Suppressor macrophage treated with lipopolysaccharide for 1 hour (primary cell): ENCODE measurements at regions not wholly inside any gene's neighbourhood (a gene's known extent, or its start where the extent isn't known, plus 50 kb on each side); places are given as distances from the start of the nearest gene placed in this dataset.

Experiments used
- DNase-seq, 3 donors: peaks; one replicate each; pipeline ENCODE4 v3.0.0-alpha.2; 2020 to 2022

GRCh38 chr11:116129456-116129855, 625.2 kb upstream of the CADM1 start:
- no peak for DNase-seq

- DNase-seq, result no peak
These were observed 622.3 kb upstream of the CADM1 start for GRCh38 chr11:116126562-116126961.

- no peak for DNase-seq
These were observed 620.9 kb upstream of the CADM1 start for GRCh38 chr11:116124922-116125714.

GRCh38 chr11:116123739-116124138, 619.5 kb upstream of the CADM1 start:
- DNase-seq, result no peak

GRCh38 chr11:116122697-116123472, 618.7 kb upstream of the CADM1 start:
- no peak for DNase-seq

- no peak for DNase-seq
These were observed 614.9 kb upstream of the CADM1 start for GRCh38 chr11:116119158-116119557.

GRCh38 chr11:116118138-116118470, 613.9 kb upstream of the CADM1 start:
- DNase-seq, result no peak

GRCh38 chr11:116117331-116118137, 613.3 kb upstream of the CADM1 start:
- DNase-seq, result no peak

- no peak for DNase-seq
These were observed 611.6 kb upstream of the CADM1 start for GRCh38 chr11:116115801-116116200.

- no peak for DNase-seq
These were observed 610.0 kb upstream of the CADM1 start for GRCh38 chr11:116114198-116114651.

- no peak for DNase-seq
These were observed 608.1 kb upstream of the CADM1 start for GRCh38 chr11:116112087-116112935.

GRCh38 chr11:116111546-116111945, 607.3 kb upstream of the CADM1 start:
- DNase-seq, result no peak

- DNase-seq, result no peak
These were observed 606.6 kb upstream of the CADM1 start for GRCh38 chr11:116110802-116111201.

- DNase-seq, result no peak
These were observed 606.1 kb upstream of the CADM1 start for GRCh38 chr11:116110356-116110755.

- peak; percentile 12 to 33 (median 16) for DNase-seq
These were observed 605.0 kb upstream of the CADM1 start for GRCh38 chr11:116109228-116109627.

- no peak for DNase-seq
These were observed 603.9 kb upstream of the CADM1 start for GRCh38 chr11:116108161-116108560.

GRCh38 chr11:116107229-116107628, 603.0 kb upstream of the CADM1 start:
- DNase-seq, result no peak

- peak; percentile 43 to 74 (median 62) for DNase-seq
These were observed 600.4 kb upstream of the CADM1 start for GRCh38 chr11:116104498-116105174.

GRCh38 chr11:116101902-116102301, 597.7 kb upstream of the CADM1 start:
- no peak for DNase-seq

GRCh38 chr11:116100016-116100415, 595.8 kb upstream of the CADM1 start:
- DNase-seq, result no peak

GRCh38 chr11:116099541-116099940, 595.3 kb upstream of the CADM1 start:
- no peak for DNase-seq
